WERI-Rb-1 (cell line): ENCODE measurements at regions not wholly inside any gene's neighbourhood (a gene's known extent, or its start where the extent isn't known, plus 50 kb on each side); places are given as distances from the start of the nearest gene placed in this dataset.

Experiments
- DNase-seq: peaks from one replicate; pipeline ENCODE4 v3.0.0-alpha.2; 2020
- H3K27ac ChIP-seq: fragments of 250-450 bp; sonication (Bioruptor Pico); 2 replicates; pipeline ENCODE4 v1.5.1; 2020; ENCODE audit warnings: mild to moderate bottlenecking, moderate library complexity
- H3K27me3 ChIP-seq: fragments of 250-450 bp; sonication (Bioruptor Pico); 2 replicates; pipeline ENCODE4 v1.5.1; 2021; ENCODE audit warnings: mild to moderate bottlenecking, low read depth, moderate library complexity; ENCODE audit not compliant: insufficient read depth, severe bottlenecking
- H3K36me3 ChIP-seq: fragments of 250-450 bp; sonication (Bioruptor Pico); 2 replicates; pipeline ENCODE4 v1.5.1; 2020; ENCODE audit warnings: mild to moderate bottlenecking, moderate library complexity
- H3K4me3 ChIP-seq: 2 replicates; pipeline ENCODE4 v1.5.1; 2011; ENCODE audit warnings: low read depth, mild to moderate bottlenecking, control low read depth, low read length
- H3K9me3 ChIP-seq: fragments of 250-450 bp; sonication (Bioruptor Pico); 2 replicates; pipeline ENCODE4 v1.5.1; 2021; ENCODE audit warnings: mild to moderate bottlenecking, moderate library complexity; ENCODE audit not compliant: severe bottlenecking
- CTCF ChIP-seq: IDR thresholded peaks from 2 replicates; pipeline ENCODE4 v1.5.1; 2011; ENCODE audit warnings: low read depth, mild to moderate bottlenecking, control low read depth, inconsistent platforms, low read length

GRCh38 chr5:103772248-103772647 lies 209.7 kb upstream of the NUDT12 start:
- Histone ChIP-seq H3K4me3 (no peak overlapping the region), H3K36me3 (no peaks in the 10 kb centered on the region), H3K9me3 (no peaks in the 10 kb centered on the region), H3K27ac (no peak overlapping the region), H3K27me3 (no peaks in the 10 kb centered on the region)
- no peak for TF ChIP-seq CTCF
- DNase-seq, result no peak

GRCh38 chr5:103764403-103764802 lies 201.8 kb upstream of the NUDT12 start:
- H3K9me3 ChIP-seq, result no peaks in the 10 kb centered on the region
- no peak overlapping the region for H3K27ac ChIP-seq
- H3K27me3 ChIP-seq, result no peaks in the 10 kb centered on the region
- H3K4me3 ChIP-seq, result no peak overlapping the region
- H3K36me3 ChIP-seq, result no peaks in the 10 kb centered on the region
- TF ChIP-seq CTCF, result no peak
- no peak for DNase-seq

GRCh38 chr5:103758996-103759395 lies 196.4 kb upstream of the NUDT12 start:
- H3K27ac ChIP-seq, result peak overlapping the region; percentile 48
- no peak for TF ChIP-seq CTCF
- no peaks in the 10 kb centered on the region for H3K9me3 ChIP-seq
- DNase-seq, result no peak
- no peak overlapping the region for H3K4me3 ChIP-seq
- H3K36me3 ChIP-seq, result no peaks in the 10 kb centered on the region
- no peaks in the 10 kb centered on the region for H3K27me3 ChIP-seq

GRCh38 chr5:103755974-103756373 lies 193.4 kb upstream of the NUDT12 start:
- no peak for DNase-seq
- Histone ChIP-seq H3K4me3 (no peak overlapping the region), H3K36me3 (no peaks in the 10 kb centered on the region), H3K27me3 (no peaks in the 10 kb centered on the region), H3K9me3 (no peaks in the 10 kb centered on the region), H3K27ac (no peak overlapping the region)
- no peak for TF ChIP-seq CTCF

- H3K36me3 ChIP-seq, result no peaks in the 10 kb centered on the region
Measured at GRCh38 chr5:103745353-103746065, 182.9 kb upstream of the NUDT12 start.

More at GRCh38 chr5:103745353-103746065, 182.9 kb upstream of the NUDT12 start:
- TF ChIP-seq CTCF, result no peak
- H3K27me3 ChIP-seq, result no peaks in the 10 kb centered on the region
- no peak for DNase-seq
- H3K9me3 ChIP-seq, result no peaks in the 10 kb centered on the region
- H3K4me3 ChIP-seq, result no peak overlapping the region
- no peak overlapping the region for H3K27ac ChIP-seq
